ENCODE measurements at regions not wholly inside any gene's neighbourhood (a gene's known extent, or its start where the extent isn't known, plus 50 kb on each side); places are given as distances from the start of the nearest gene placed in this dataset.

- no peaks in the 10 kb centered on the region for H3K27me3 ChIP-seq (ENCODE audit: insufficient read depth, poor library complexity, severe bottlenecking)
- no peak overlapping the region for H3K4me3 ChIP-seq (replicated peaks; ENCODE audit: insufficient read depth, low read length)
- no peak for DNase-seq (ENCODE audit: low read depth in 1 of 2, low spot score in 1 of 2)
- TF ChIP-seq SPI1 (IDR thresholded peaks at IDR 0.05; ENCODE audit: borderline replicate concordance, low read depth), result no peak
- no peak for TF ChIP-seq REST (IDR thresholded peaks at IDR 0.05; ENCODE audit: insufficient replicate concordance, low read depth)
- no peak for TF ChIP-seq POLR2AphosphoS5 (IDR thresholded peaks at IDR 0.05; ENCODE audit: low read depth)
- no peak for TF ChIP-seq GABPA (IDR thresholded peaks at IDR 0.05; ENCODE audit: low read depth)
- no peak for TF ChIP-seq CTCF (IDR thresholded peaks at IDR 0.05; ENCODE audit: insufficient read depth, low read length)
- H3K27ac ChIP-seq (replicated peaks), result no peak overlapping the region
Observed at GRCh38 chr14:98270201-98270600, 1001.8 kb downstream of the BCL11B start.

GRCh38 chr14:98274596-98274995 is 997.4 kb downstream of the BCL11B start:
- H3K27me3 ChIP-seq (ENCODE audit: insufficient read depth, poor library complexity, severe bottlenecking), result no peaks in the 10 kb centered on the region
- TF ChIP-seq POLR2AphosphoS5 (IDR thresholded peaks at IDR 0.05; ENCODE audit: low read depth), result no peak
- TF ChIP-seq SPI1 (IDR thresholded peaks at IDR 0.05; ENCODE audit: borderline replicate concordance, low read depth), result no peak
- no peak overlapping the region for H3K4me3 ChIP-seq (replicated peaks; ENCODE audit: insufficient read depth, low read length)
- no peak for DNase-seq (ENCODE audit: low read depth in 1 of 2, low spot score in 1 of 2)
- no peak overlapping the region for H3K27ac ChIP-seq (replicated peaks)

GRCh38 chr14:98278800-98279199 is 993.2 kb downstream of the BCL11B start:
- Histone ChIP-seq H3K4me3 (replicated peaks; ENCODE audit: insufficient read depth, low read length) (no peak overlapping the region), H3K27ac (replicated peaks) (no peak overlapping the region), H3K27me3 (ENCODE audit: insufficient read depth, poor library complexity, severe bottlenecking) (no peaks in the 10 kb centered on the region)
- DNase-seq (ENCODE audit: low read depth in 1 of 2, low spot score in 1 of 2), result no peak
- TF ChIP-seq POLR2AphosphoS5 (IDR thresholded peaks at IDR 0.05; ENCODE audit: low read depth), result no peak
- no peak for TF ChIP-seq GABPA (IDR thresholded peaks at IDR 0.05; ENCODE audit: low read depth)

- TF ChIP-seq GABPA (IDR thresholded peaks at IDR 0.05; ENCODE audit: low read depth) (no peak), POLR2AphosphoS5 (IDR thresholded peaks at IDR 0.05; ENCODE audit: low read depth) (no peak), CTCF (IDR thresholded peaks at IDR 0.05; ENCODE audit: insufficient read depth, low read length) (no peak), SPI1 (IDR thresholded peaks at IDR 0.05; ENCODE audit: borderline replicate concordance, low read depth) (no peak), REST (IDR thresholded peaks at IDR 0.05; ENCODE audit: insufficient replicate concordance, low read depth) (no peak)
- Histone ChIP-seq H3K27ac (replicated peaks) (no peak overlapping the region), H3K27me3 (ENCODE audit: insufficient read depth, poor library complexity, severe bottlenecking) (no peaks in the 10 kb centered on the region), H3K4me3 (replicated peaks; ENCODE audit: insufficient read depth, low read length) (no peak overlapping the region)
- DNase-seq (ENCODE audit: low read depth in 1 of 2, low spot score in 1 of 2), result no peak
Observed at GRCh38 chr14:98280436-98280835, 991.6 kb downstream of the BCL11B start.

GRCh38 chr14:98288825-98289224 is 983.2 kb downstream of the BCL11B start:
- no peak overlapping the region for H3K27ac ChIP-seq (replicated peaks)
- H3K27me3 ChIP-seq (ENCODE audit: insufficient read depth, poor library complexity, severe bottlenecking), result no peaks in the 10 kb centered on the region
- no peak for TF ChIP-seq REST (IDR thresholded peaks at IDR 0.05; ENCODE audit: insufficient replicate concordance, low read depth)
- no peak for DNase-seq (ENCODE audit: low read depth in 1 of 2, low spot score in 1 of 2)
- no peak overlapping the region for H3K4me3 ChIP-seq (replicated peaks; ENCODE audit: insufficient read depth, low read length)
